ENCODE measurements at regions not wholly inside any gene's neighbourhood (a gene's known extent, or its start where the extent isn't known, plus 50 kb on each side); places are given as distances from the start of the nearest gene placed in this dataset.

DNA sequence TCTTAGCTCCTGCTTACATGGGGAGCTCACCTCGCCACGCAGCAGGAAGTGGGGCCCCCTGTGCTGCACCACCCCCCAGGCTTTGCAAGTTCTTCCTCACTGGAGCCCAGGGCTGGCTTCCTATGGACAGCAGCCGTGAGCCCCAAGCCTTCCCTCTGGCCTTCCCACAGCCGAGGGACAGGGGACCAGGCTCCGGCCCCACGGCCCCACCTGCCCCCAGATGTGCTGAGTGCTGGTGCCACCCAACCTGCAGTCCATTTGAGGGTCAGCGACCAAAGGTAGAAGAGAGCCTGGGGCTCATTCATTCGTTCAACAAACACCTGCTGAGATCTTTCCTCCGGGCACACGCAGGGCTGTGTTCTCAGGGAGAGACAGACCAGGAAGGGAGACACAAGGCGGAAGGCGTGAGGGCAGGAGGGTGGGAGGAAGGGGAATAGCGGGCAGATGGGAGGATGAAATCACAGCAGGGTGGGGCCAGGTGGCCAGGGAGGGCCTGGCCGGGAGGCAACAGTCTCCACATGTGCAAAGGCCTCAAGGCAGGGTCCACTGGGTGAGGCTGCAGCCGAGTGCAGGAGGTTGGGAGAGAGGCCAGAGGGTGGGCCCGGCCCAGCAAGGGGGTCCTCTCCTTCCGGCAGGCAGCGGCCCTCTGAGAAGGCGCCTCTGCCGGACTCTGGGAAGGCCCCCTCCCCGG is 100.1 kb downstream of the FOXL3 start:
- Histone ChIP-seq H2AFZ (ENCODE audit: low read depth, low read length) (no peak overlapping the region), H3K4me1 (ENCODE audit: control insufficient read depth, extremely low read depth, insufficient read depth, low read length) (no peaks in the 10 kb centered on the region), H3K4me2 (ENCODE audit: insufficient read depth, low read length) (no peak overlapping the region), H3K27ac (ENCODE audit: insufficient read depth, low read depth, low read length) (no peak overlapping the region), H3K9me1 (replicated peaks; ENCODE audit: control insufficient read depth, extremely low read depth, insufficient read depth, low read length) (no peaks in the 10 kb centered on the region), H3K36me3 (ENCODE audit: control insufficient read depth in 2 of 2, extremely low read depth in 1 of 2, insufficient read depth in 2 of 2, low read length in 2 of 2) (no peaks in the 10 kb centered on the region), H3K4me3 (replicated peaks in 1 of 3; ENCODE audit: insufficient read depth in 1 of 3, low read depth in 1 of 3, low read length in 3 of 3) (no peak overlapping the region), H3K9me3 (replicated peaks; ENCODE audit: control insufficient read depth, insufficient read depth, low read length) (no peaks in the 10 kb centered on the region), H3K79me2 (ENCODE audit: control insufficient read depth, insufficient read depth, low read length) (no peaks in the 10 kb centered on the region), H3K9ac (replicated peaks; ENCODE audit: extremely low read depth, insufficient read depth, low read length) (no peak overlapping the region), H4K20me1 (replicated peaks; ENCODE audit: control insufficient read depth, extremely low read depth, insufficient read depth, low read length) (no peaks in the 10 kb centered on the region), H3K27me3 (ENCODE audit: control insufficient read depth in 2 of 2, insufficient read depth in 2 of 2, low read length in 2 of 2) (peaks cover 0 to under 1% of the 10 kb centered on the region in 2 experiments)
- no TSS peak for BruUV-seq (replicated peaks)
- intact Hi-C loops (cut with micrococcal nuclease), result no loop called here
- dilution Hi-C loops (cut with MboI; ENCODE audit: extremely low pct_ligation_motif_present, low sequenced_read_pairs), result no loop called here
- FAIRE-seq (no peak), DNase-seq (ENCODE audit: low read depth, low spot score) (no peak)
- POLR2A ChIA-PET, result no interaction called here
- CTCF ChIA-PET, result no interaction called here
- TF ChIP-seq EZH2 (IDR thresholded peaks at IDR 0.05; ENCODE audit: borderline replicate concordance, low read depth, low read length, severe bottlenecking) (no peak), FOS (IDR thresholded peaks at IDR 0.05; ENCODE audit: borderline replicate concordance, insufficient read depth, low read length) (no peak), MYC (IDR thresholded peaks at IDR 0.05; ENCODE audit: low read depth, low read length) (no peak), POLR2AphosphoS5 (IDR thresholded peaks at IDR 0.05; ENCODE audit: insufficient read depth, low read depth, low read length) (no peak), JUN (IDR thresholded peaks at IDR 0.05; ENCODE audit: borderline replicate concordance, insufficient read depth, insufficient read length, low read depth) (no peak), GATA2 (IDR thresholded peaks at IDR 0.05; ENCODE audit: insufficient read depth, insufficient read length, low read depth, low read length) (no peak), POLR2A (IDR thresholded peaks at IDR 0.05; ENCODE audit: low read depth, low read length) (no peak)
- TF ChIP-seq, protein P1, sequence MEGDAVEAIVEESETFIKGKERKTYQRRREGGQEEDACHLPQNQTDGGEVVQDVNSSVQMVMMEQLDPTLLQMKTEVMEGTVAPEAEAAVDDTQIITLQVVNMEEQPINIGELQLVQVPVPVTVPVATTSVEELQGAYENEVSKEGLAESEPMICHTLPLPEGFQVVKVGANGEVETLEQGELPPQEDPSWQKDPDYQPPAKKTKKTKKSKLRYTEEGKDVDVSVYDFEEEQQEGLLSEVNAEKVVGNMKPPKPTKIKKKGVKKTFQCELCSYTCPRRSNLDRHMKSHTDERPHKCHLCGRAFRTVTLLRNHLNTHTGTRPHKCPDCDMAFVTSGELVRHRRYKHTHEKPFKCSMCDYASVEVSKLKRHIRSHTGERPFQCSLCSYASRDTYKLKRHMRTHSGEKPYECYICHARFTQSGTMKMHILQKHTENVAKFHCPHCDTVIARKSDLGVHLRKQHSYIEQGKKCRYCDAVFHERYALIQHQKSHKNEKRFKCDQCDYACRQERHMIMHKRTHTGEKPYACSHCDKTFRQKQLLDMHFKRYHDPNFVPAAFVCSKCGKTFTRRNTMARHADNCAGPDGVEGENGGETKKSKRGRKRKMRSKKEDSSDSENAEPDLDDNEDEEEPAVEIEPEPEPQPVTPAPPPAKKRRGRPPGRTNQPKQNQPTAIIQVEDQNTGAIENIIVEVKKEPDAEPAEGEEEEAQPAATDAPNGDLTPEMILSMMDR (IDR thresholded peaks at IDR 0.05; ENCODE audit: extremely low read depth in 1 of 2, insufficient read depth in 1 of 2, low read depth in 1 of 2, low read length in 2 of 2), result no peak
- TF ChIP-seq, protein P2, sequence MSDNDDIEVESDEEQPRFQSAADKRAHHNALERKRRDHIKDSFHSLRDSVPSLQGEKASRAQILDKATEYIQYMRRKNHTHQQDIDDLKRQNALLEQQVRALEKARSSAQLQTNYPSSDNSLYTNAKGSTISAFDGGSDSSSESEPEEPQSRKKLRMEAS (IDR thresholded peaks at IDR 0.05; ENCODE audit: insufficient read depth, insufficient read length), result no peak

Data from endothelial cell of umbilical vein (primary cell).